ENCODE measurements at regions not wholly inside any gene's neighbourhood (a gene's known extent, or its start where the extent isn't known, plus 50 kb on each side); places are given as distances from the start of the nearest gene placed in this dataset.

DNA sequence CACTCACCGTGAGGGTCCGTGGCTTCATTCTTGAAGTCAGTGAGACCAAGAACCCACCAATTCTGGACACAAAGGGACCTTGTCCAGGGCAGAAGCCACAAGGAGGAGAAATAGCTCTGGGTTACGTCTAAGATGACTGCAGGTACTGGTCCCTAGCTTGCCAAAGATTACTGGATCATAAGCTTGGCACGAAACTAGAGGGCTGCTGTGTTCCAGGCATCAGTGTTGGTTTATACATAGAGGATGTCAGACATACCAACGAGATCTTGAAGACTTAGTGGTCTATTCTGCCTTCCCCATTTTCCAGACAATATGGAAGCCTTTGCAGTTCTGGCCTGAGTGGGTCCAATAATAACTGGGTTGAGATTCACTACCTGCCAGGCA, 175.7 kb downstream of the TBX18 start:
- no peak for TF ChIP-seq EZH2 (IDR thresholded peaks at IDR 0.05; ENCODE audit: borderline replicate concordance, low read length)
- TF ChIP-seq, protein P1, sequence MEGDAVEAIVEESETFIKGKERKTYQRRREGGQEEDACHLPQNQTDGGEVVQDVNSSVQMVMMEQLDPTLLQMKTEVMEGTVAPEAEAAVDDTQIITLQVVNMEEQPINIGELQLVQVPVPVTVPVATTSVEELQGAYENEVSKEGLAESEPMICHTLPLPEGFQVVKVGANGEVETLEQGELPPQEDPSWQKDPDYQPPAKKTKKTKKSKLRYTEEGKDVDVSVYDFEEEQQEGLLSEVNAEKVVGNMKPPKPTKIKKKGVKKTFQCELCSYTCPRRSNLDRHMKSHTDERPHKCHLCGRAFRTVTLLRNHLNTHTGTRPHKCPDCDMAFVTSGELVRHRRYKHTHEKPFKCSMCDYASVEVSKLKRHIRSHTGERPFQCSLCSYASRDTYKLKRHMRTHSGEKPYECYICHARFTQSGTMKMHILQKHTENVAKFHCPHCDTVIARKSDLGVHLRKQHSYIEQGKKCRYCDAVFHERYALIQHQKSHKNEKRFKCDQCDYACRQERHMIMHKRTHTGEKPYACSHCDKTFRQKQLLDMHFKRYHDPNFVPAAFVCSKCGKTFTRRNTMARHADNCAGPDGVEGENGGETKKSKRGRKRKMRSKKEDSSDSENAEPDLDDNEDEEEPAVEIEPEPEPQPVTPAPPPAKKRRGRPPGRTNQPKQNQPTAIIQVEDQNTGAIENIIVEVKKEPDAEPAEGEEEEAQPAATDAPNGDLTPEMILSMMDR (IDR thresholded peaks at IDR 0.05; ENCODE audit: low read length) = no peak
